Left ventricle myocardium superior (tissue), 1 donor: ENCODE measurements at regions not wholly inside any gene's neighbourhood (a gene's known extent, or its start where the extent isn't known, plus 50 kb on each side); places are given as distances from the start of the nearest gene placed in this dataset.
"Not testable (repeated sequence)": the region's sequence is repeated elsewhere in the genome, so short reads cannot be mapped to it uniquely, and the experiment has no call there.

Experiments
- ATAC-seq: fragments of 200-7000 bp; cut with Tn5 transposase; one replicate; pipeline ENCODE4 v1.9.1; 2020; ENCODE audit warnings: mild to moderate bottlenecking, moderate library complexity
- DNase-seq: peaks from one replicate; pipeline ENCODE4 v3.0.0-alpha.2; 2020
- intact Hi-C: fragments of 100-400 bp; cut with micrococcal nuclease; formaldehyde crosslinking; loops from one replicate; pipeline ENCODE4 v1.11.0; 2022
- donor health status: DM: no; HTN: yes; CAD: no; lungs with severe emphysema.

DNA sequence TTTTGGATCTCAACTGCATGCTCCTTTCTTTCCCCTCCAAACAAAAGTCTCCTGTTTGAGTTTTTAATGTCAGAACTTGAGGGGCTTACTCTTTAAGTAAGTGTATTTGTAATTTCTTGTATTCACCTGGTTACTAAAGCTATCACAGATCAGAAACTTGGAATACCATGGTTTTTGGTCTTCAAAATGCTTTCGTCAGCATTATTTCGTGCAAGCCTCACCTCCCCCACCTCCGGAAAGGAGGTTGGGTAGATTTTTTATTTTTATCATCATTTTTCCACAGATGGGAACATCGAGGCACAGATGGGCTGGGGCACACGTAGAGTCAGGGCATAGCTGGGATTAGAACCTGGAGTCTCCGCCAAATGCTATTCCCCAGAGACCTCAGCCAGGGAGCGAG, 100.7 kb downstream of the IER5 start:
- no peak for DNase-seq
- intact Hi-C loops = no loop called here
- ATAC-seq = no peak

DNA sequence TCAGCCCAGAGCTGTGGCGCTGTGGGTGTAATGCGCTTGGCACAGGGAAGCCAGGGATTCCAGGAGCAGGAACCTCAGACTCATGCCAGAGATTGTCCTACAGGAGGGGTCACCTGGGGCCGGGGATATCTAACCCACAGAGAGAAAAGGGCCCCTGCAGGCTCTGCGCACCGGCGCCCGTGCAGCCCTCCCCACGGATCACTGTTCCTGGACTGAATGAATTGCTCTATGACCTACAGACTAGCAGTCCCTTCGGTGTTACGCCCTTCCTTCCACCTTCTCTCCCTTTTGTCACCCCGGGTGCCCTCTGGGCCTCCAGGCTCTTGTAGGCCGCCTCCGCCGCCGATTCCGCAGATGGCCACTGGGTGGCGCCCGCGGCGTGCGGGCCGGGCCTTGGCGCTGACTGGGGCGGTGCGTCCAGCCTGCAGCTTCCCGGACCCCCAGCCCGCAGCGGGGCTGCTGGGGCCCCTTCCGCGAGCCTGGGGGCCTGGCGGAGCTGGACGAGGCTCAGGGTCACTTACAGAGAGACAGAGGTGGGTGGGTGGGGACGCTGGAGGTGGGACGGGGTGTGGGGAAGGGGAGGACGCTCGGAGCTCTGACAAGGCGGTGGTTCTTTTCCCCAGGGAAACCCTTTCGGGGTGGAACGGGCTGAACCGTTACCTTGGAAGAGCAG, 101.3 kb downstream of the IER5 start:
- peak; percentile 95 for ATAC-seq
- DNase-seq = peak; percentile 85
- intact Hi-C loops = loop anchor here (2.0 kb wide), 1 partner anchor 233 kb away; no protein-coding TSS in a partner anchor

DNA sequence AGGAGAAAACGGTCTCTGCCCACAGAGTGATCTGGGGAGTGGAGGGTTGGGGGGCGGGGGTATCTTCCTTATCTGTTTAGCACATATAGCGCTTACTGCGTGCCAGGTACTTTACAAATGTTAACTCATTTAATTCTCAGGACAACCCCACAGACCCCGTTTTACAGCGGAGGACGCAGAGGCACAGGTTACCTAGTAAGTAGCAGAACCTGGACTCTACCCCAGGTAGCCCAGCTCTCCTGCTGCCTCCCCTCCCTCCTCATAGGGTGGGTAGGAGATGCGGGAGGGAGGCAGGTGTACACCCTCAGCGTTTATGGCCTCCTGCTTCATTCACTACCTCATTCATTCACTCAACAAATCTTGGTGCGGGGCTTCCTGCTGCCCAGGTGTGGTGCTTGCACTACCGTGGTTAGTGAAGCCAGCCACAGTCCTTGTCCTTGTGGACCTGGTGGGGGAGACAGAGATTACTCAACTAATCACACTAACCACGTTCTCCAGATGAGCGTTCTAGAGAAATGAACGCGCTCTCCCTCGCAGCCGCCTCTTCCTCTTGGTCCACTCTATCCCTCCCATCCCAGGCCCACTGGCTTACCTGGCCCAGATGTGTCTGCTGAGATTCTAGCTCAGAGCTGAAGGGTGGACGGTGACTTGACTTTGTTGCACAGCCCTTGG, 102.0 kb downstream of the IER5 start:
- DNase-seq (no peak), ATAC-seq (peak; percentile 28)
- intact Hi-C loops = loop anchor here (2.0 kb wide), 1 partner anchor 232 kb away; no protein-coding TSS in a partner anchor

DNA sequence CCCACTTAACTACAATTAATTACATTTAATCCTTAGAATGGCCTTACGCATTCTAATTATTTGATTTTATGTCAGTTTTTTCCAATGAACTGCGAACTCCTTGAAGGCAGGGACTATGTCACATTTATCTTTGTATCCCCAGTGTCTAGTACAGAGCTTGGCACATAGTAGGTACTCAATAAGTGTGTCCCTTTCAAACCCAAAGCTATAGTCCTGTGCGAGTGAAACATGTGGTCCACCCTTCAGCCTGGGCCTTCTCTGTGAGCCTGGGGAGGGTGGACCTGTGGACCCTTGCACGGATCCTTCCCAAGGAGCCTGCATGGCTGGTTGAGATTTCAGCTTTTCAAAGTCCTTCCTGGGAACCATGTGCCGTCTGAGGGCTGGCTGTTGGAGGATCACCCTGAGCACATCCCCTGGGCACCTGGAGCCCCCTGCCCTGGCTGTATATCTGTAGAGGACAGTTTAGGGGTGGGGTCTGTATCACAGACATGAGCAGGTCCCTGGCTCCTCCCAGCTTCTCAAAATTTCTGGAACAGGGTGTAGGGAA, 103.1 kb downstream of the IER5 start:
- intact Hi-C loops = loop anchor here (2.0 kb wide), 1 partner anchor 231 kb away; no protein-coding TSS in a partner anchor
- no peak for DNase-seq
- ATAC-seq = no peak

DNA sequence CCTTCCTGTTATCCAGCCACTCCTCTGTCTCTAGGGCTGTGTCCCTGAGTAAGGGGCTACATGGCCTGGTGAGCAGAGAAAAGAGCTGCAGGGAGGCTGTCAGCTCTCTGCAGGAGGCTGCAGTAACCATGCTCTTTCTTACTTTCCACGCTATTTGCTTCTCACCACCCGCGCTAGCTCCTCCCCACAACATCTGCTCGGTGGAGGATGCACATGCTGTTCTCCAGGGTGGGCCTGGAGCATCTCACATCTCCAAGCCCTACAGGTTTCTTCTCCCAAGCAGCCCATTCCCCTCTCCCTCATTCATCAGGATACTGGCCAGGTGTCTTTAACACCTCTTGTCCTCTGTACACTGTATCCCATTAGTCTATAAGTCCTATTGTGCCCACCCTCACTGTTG, 103.8 kb downstream of the IER5 start:
- intact Hi-C loops = no loop called here
- DNase-seq (no peak), ATAC-seq (no peak)

DNA sequence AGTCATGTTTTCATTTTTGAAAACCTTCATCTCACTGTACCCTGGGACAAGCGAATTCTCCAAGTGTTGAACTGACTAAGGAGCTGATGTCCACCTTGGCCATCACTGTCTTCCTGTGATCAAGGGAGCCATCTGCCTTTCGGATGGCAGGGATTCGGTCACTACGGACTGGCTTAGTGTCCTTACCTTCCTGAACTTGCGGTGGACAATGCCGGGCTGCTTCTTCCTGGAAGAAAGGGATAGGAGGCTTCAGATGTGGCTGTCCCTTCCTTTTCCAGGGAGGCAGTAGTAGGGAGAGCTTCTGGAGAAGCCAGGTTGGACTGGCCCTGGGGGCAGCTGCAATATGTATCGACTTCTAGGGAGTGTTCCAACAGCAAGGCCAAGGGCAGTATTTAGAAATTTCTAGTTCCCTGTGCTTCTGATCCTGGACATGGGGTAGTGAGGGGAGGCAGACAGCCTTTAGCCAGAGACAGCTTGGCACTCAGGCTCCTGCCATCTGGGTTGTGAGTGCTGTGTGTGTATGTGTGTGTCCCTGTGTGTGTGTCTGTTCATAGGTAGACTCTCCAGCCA, 114.6 kb downstream of the IER5 start:
- intact Hi-C loops = no loop called here
- DNase-seq = no peak
- ATAC-seq = no peak

DNA sequence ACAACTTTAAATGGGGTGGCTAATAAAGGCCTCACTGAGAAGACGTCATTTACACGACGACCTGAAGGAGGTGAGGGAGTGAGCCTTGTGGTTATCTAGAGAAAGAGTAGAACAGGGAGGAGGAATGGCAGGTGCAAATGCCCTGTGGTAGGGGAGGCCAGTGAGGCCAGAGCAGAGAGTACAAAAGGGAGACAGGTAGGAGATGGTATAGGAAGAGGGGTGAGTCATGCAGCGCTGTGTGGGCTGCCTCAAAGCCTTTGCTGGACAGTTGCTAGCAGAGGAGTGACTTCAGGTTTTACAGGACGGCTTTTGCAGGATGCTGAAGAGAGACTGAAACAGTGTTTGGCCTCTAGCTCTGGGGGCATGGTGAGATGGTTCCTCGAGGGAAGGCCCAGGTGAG, 116.0 kb downstream of the IER5 start:
- intact Hi-C loops = no loop called here
- no peak for ATAC-seq
- no peak for DNase-seq

DNA sequence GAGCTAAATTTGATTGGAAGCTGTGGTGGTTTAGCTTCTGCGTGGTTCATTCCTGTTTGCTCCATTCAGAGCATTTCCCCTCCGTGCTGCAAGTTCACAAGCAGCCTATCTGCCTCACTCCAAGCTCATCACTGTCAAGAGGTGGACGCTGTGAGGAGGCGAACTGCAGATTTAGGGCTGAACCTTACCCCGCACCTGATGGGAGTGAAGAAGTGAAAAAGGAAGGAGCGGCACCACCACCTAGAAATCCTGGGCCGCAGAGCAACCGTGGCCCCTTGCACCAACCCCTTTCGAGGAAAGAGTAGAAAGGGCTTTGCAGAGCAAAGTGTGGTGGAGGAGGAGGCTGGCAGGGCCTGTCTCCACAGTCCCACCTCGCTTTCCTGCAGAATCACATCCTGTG, 117.4 kb downstream of the IER5 start:
- DNase-seq = no peak
- intact Hi-C loops = no loop called here
- ATAC-seq = no peak

DNA sequence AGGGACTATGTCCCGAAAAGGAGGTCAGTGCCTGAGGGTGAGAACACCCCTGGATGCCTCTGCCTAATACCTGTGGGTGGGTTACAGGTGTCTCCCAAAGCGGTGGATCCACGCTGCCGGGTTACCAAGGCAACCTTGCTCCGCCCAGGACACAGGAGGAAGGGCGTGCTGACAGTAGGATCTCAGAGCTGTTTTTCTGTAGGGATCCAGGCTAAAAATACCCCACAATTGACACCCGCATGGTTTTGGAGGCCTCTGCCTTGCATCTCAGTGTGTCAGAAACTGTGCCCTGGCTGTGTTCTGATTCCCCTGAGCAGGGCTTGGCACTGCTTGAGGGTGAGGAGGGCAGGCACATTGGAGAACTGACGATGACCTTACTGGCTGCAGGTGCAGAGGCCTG, 118.0 kb downstream of the IER5 start:
- ATAC-seq (peak; percentile 94), DNase-seq (peak; percentile 35)
- intact Hi-C loops = no loop called here

DNA sequence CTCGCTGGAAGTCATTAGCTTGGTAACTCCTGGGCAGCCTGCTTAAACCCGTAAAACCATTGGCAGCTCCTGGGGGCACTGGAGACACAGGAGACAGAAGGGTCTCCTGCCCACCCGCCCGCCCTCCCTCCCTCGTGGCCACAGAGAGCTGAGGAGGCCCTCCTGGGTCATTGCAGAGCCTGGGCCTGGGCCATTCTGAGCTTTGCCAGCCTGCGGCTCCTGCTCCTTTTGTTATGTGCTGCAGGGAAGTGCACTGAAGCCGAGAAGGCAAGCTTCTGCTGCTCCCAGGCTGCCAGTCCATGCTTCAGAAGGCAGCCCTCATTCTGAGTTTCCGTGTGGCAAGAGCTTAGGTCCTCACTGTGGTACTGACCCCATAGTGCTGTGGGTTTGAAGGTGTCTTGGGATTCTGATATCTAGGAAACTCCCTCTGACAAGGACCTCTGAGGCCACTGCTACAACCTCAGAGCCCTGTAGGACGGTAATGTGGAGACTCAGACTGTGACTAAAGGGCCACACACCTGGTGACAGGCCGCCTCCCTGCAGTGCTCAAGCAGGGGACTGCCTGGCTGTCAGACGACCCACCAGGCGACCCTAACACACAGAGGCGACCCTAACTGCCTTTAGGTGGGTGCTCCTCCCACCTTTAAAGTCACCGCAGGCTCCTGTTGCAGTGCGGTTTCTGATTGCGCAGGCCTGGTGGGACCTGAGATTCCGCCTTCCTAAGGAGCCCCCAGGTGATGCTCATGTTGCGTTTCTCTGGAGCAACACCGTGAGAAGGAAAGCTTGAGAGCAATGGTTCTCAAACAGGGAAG, 118.7 kb downstream of the IER5 start:
- DNase-seq = no peak
- intact Hi-C loops = no loop called here
- ATAC-seq = peak; percentile 16

DNA sequence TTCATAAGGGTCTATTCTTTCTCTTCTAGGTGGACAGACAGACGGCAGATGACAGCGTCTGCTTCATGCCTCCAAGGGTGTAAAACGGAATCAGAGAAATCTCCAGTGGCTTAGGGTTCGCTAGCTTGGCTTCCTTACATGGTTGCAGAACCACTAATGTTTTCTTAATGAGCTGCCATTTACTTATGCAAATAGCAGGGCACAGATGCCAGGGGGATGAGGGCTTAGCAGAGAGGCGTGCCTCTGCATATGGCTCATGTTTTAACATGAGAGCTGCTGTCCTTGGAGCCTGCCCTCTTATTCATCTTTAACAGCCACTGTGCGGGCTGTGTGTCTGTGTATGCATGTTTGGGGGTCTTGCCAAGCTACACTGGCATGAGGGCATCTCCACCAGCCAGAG, 119.6 kb downstream of the IER5 start:
- DNase-seq (no peak), ATAC-seq (no peak)
- intact Hi-C loops = no loop called here

DNA sequence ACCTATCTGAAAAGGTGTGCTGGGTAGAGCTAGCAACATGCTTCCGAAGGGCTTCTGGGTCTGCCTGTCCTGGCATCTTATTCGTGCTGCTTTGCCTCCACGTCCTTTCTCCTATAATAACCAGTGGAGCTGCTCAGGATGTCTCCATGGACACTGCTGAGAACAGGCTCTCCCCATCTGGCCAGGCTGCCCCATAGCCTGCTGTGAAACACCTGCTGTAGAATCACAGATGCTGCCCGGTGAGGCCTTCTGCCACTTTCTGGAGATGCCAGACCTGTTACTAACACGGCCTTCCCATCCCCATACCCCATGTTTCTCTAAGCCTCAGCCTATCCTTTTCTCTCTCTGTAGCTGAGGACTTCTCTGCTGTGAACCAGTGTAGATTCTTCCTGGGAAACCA, 120.5 kb downstream of the IER5 start:
- intact Hi-C loops = no loop called here
- ATAC-seq = no peak
- DNase-seq = no peak

DNA sequence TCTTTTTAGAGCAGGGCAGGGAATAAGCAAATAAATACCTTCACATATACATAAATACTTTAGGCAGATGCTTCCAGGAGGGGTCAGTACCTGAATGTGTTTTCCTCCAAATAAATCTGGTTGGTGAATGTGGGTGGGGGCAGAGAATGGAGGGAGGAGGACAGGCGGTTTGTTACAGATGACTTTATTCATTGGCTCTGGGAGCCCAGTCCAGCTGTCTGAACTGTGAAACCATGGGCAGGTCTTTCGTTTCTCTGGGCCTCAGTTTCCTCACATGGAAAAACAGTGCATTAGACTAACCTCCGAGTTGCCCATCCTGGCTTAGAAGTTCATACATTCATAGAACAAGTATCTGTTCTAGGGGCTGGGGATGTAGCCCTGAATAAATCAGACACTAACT, 124.6 kb downstream of the IER5 start:
- ATAC-seq (no peak), DNase-seq (no peak)
- intact Hi-C loops = no loop called here

DNA sequence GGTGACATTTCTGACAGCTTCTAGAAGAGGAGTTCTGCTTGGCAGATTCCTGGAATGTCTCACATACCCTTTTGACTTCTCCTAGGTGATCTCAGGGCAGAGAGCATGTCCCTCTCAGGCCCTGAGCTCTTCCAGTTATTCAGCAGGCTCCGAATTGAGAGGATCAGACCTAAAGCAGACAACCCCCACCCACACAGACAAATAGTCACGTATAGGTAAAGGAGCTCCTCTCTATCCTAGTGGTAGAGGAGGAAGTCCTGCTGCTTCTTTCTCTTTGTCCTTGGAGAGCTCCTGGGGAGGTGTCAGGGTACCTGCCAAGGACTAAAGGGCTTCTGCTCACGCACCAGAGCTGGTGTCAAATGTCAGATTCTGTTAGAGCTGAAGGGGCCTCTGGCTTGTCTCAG, 128.1 kb downstream of the IER5 start:
- no peak for DNase-seq
- ATAC-seq = no peak
- intact Hi-C loops = no loop called here

DNA sequence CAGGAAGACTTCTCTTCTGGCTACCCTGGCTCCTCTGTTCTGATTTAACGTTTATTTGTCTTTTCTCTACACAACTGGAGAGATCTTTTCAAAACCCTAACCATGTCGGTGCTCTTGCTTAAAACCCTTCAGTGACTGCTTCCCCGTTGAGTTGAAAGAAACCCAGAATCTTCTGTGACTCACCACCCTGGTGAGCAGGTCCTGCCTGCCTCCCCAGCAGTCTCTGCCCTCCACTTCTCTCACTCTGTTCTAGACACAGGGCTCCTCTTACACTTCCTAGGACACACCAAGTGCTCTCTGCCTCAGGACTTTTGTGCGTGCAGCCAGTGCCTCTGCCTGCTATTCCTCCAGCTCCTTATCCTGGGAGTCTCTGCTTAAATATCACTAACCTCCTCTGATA, 131.4 kb downstream of the IER5 start:
- no peak for ATAC-seq
- intact Hi-C loops = no loop called here
- DNase-seq = no peak

DNA sequence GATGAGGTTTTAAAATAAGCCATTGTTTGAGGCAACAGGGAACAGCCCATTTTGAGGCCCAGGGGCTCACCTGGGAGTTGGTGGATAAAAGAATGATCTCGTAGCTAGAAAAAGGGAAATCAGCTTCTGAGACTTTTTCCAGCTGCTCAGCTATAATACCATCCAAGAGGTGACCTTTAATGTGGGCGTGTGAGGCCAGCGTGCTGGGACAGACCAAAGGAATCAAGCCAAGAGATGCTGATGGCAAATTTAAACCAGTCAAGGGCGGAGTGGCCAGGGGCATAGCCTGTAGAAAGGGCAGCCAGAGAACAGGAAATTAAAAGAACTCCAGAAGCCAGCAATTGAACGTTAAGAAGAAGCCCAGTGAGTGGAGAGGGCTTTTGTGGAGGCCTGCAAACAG, 132.6 kb downstream of the IER5 start:
- intact Hi-C loops = no loop called here
- DNase-seq (no peak), ATAC-seq (peak; percentile 70)

DNA sequence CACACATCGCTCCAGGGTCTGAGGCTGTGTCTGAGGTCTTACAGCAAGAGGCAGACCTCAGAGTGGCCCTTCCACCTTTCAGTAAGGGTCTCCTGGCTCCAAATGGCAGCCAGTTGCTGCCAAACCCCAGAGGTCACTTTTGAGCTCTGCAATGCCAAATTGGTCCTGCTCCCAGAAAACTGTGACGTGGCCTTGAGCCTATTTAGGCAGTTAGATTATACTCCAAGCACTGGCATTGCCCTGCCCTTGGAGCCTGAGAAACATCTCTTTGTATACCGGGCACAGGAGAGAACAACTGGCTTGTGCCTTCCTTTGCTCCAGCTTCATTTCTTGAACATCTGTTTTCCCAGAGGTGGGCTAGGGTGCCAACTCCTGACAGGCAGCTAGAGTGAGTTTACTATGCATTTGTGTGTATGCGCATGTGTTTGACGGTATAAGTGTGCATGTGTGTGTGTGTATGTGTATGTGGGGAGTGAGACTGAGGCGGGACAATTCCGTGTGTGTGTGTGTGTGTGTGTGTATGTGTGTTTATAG, 134.5 kb downstream of the IER5 start:
- intact Hi-C loops = no loop called here
- ATAC-seq (peak; percentile 84), DNase-seq (peak; percentile 33)

DNA sequence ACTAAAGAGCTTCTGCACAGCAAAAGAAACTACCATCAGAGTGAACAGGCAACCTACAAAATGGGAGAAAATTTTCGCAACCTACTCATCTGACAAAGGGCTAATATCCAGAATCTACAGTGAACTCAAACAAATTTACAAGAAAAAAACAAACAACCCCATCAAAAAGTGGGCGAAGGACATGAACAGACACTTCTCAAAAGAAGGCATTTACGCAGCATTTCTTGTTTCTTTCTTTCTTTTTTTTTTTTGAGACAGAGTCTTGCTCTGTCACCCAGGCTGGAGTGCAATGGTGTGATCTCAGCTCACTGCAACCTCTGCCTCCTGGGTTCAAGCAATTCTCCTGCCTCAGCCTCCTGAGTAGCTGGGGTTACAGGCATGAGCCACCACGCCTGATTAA, 138.2 kb downstream of the IER5 start:
- ATAC-seq, DNase-seq, intact Hi-C loops: not testable (repeated sequence)

DNA sequence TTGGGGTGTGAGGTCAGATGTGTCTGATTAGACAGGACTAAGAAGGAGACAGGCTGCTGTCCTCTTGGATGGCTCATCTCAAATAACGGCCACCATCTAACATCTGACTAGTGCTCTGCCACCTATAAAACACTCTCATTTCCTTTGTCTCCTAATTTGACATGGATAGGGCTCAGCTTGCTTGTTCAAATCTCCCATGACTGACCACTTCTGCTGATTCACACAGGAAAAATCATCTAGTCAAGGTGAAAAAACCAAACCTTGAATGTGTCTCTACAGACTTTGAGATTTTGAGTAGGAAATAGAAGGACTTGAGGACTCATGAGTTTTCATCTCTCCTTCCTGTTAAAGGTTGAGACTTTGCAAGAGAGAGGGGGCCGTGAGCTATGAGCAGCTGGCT, 150.6 kb downstream of the IER5 start:
- intact Hi-C loops = no loop called here
- ATAC-seq (no peak), DNase-seq (no peak)
